PC-3 (cell line): ENCODE measurements at regions not wholly inside any gene's neighbourhood (a gene's known extent, or its start where the extent isn't known, plus 50 kb on each side); places are given as distances from the start of the nearest gene placed in this dataset.

Experiments used
- ATAC-seq: fragments of 200-7000 bp; cut with Tn5 transposase; 2 replicates; pipeline ENCODE4 v1.9.1; 2020; ENCODE audit warnings: mild to moderate bottlenecking, moderate library complexity
- BruUV-seq: library from RNA; stranded (reverse); fragments of 400-500 nt; replicated peaks from 2 replicates; lab custom pipeline; 2021; lab: Mats Ljungman, UMichigan
- CTCF ChIA-PET: fragments of 300-600 bp; sonication (Branson Sonifier 250); formaldehyde crosslinking; loops from one replicate; lab custom pipeline; 2022; ENCODE audit warnings: antibody characterized with exemption; lab: Charles Lee
- POLR2A ChIA-PET: fragments of 300-600 bp; sonication (Branson Sonifier 250); formaldehyde crosslinking; loops from one replicate; lab custom pipeline; 2022; ENCODE audit warnings: antibody characterized with exemption; ENCODE audit not compliant: unreplicated experiment; lab: Charles Lee
- DNase-seq: peaks from one replicate; pipeline ENCODE4 v3.0.0-alpha.2; 2015
- H2AFZ ChIP-seq: fragments of 300-600 bp; sonication (generic); 2 replicates; pipeline ENCODE4 v1.6.0; 2016; ENCODE audit warnings: antibody characterized with exemption, low read length
- H3F3A ChIP-seq: fragments of 300-600 bp; sonication (generic); one replicate; pipeline ENCODE4 v1.6.0; 2017; ENCODE audit warnings: antibody characterized with exemption, low read length, control low read depth, mild to moderate bottlenecking; ENCODE audit not compliant: unreplicated experiment
- H3K27ac ChIP-seq: fragments of 300-600 bp; sonication (generic); 2 replicates; pipeline ENCODE4 v1.5.1; 2016; ENCODE audit warnings: mild to moderate bottlenecking, low read length
- H3K27me3 ChIP-seq: fragments of 300-600 bp; sonication (generic); 2 replicates; pipeline ENCODE4 v1.6.1; 2016; ENCODE audit warnings: low read length, mixed read lengths
- H3K36me3 ChIP-seq: fragments of 300-600 bp; sonication (generic); 2 replicates; pipeline ENCODE4 v1.6.1; 2016; ENCODE audit warnings: low read depth, mixed run types, low read length, mixed read lengths
- H3K4me1 ChIP-seq: fragments of 300-600 bp; sonication (generic); 2 replicates; pipeline ENCODE4 v1.5.1; 2016; ENCODE audit warnings: low read length; ENCODE audit not compliant: insufficient read depth
- H3K4me2 ChIP-seq: fragments of 300-600 bp; sonication (generic); 2 replicates; pipeline ENCODE4 v1.6.0; 2016; ENCODE audit warnings: low read length
- H3K4me3 ChIP-seq: fragments of 300-600 bp; sonication (generic); 2 replicates; pipeline ENCODE4 v1.5.1; 2016; ENCODE audit warnings: mild to moderate bottlenecking, low read length, mixed read lengths
- H3K79me2 ChIP-seq: fragments of 300-600 bp; sonication (generic); 2 replicates; pipeline ENCODE4 v1.6.1; 2017; ENCODE audit warnings: low read length, mixed read lengths
- H3K9ac ChIP-seq: fragments of 300-600 bp; sonication (generic); 2 replicates; pipeline ENCODE4 v1.6.0; 2016; ENCODE audit warnings: mild to moderate bottlenecking, low read length
- H3K9me2 ChIP-seq: fragments of 300-600 bp; sonication (generic); replicated peaks from 2 replicates; pipeline ENCODE4 v1.6.1; 2016; ENCODE audit warnings: mixed run types, low read length, mixed read lengths
- H3K9me3 ChIP-seq: fragments of 300-600 bp; sonication (generic); 2 replicates; pipeline ENCODE4 v1.6.1; 2016; ENCODE audit warnings: low read length, mixed read lengths
- H4K20me1 ChIP-seq: fragments of 300-600 bp; sonication (generic); 2 replicates; pipeline ENCODE4 v1.6.1; 2016; ENCODE audit warnings: low read length, mixed read lengths
- CTCF ChIP-seq: fragments of 300-600 bp; sonication (generic); conservative IDR thresholded peaks from 2 replicates; pipeline ENCODE4 v1.5.1; 2017; ENCODE audit warnings: antibody characterized with exemption, low read depth, mild to moderate bottlenecking, low read length
- EZH2 ChIP-seq: fragments of 300-600 bp; sonication (generic); IDR thresholded peaks from one replicate; pipeline ENCODE4 v1.6.1; 2017; ENCODE audit warnings: antibody characterized with exemption, mild to moderate bottlenecking, low read length; ENCODE audit not compliant: unreplicated experiment
- EZH2phosphoT487 ChIP-seq: fragments of 300-600 bp; sonication (generic); IDR thresholded peaks from 2 replicates; pipeline ENCODE4 v1.6.1; 2018; ENCODE audit warnings: mild to moderate bottlenecking, antibody characterized with exemption, low read length, borderline replicate concordance
- intact Hi-C: fragments of 100-400 bp; cut with micrococcal nuclease; formaldehyde crosslinking; loops from 2 replicates; pipeline ENCODE4 v1.9.0; 2023

- CTCF ChIA-PET, result no interaction called here
- TF ChIP-seq EZH2phosphoT487 (no peak), CTCF (no peak), EZH2 (no peak)
- no peaks in the 10 kb centered on the region for H3K79me2 ChIP-seq
- no peak for ATAC-seq
- H3K9ac ChIP-seq, result no peak overlapping the region
- no peak overlapping the region for H3K27ac ChIP-seq
- intact Hi-C loops, result no loop called here
- no peaks in the 10 kb centered on the region for H3F3A ChIP-seq
- POLR2A ChIA-PET, result no interaction called here
- no TSS peak for BruUV-seq
- H3K9me3 ChIP-seq, result no peaks in the 10 kb centered on the region
- no peaks in the 10 kb centered on the region for H3K9me2 ChIP-seq
- H4K20me1 ChIP-seq, result no peaks in the 10 kb centered on the region
- H3K4me1 ChIP-seq, result no peaks in the 10 kb centered on the region
- no peaks in the 10 kb centered on the region for H3K27me3 ChIP-seq
- no peak overlapping the region for H3K4me3 ChIP-seq
- H3K4me2 ChIP-seq, result no peak overlapping the region
- no peak for DNase-seq
- no peaks in the 10 kb centered on the region for H3K36me3 ChIP-seq
- H2AFZ ChIP-seq, result no peak overlapping the region
These were observed 245.1 kb upstream of the EGLN3 start for GRCh38 chr14:34195964-34196363.

- Histone ChIP-seq H3K9me3 (no peaks in the 10 kb centered on the region), H3K9me2 (no peaks in the 10 kb centered on the region), H3K27me3 (no peaks in the 10 kb centered on the region), H3K4me3 (no peak overlapping the region), H3K27ac (no peak overlapping the region), H3K36me3 (no peaks in the 10 kb centered on the region), H4K20me1 (no peaks in the 10 kb centered on the region), H3K79me2 (no peaks in the 10 kb centered on the region), H3K4me1 (no peaks in the 10 kb centered on the region), H3F3A (no peaks in the 10 kb centered on the region), H3K4me2 (no peak overlapping the region), H2AFZ (0 out of 2 replicates have a peak overlapping the region, but pooled peaks have one; percentile 2), H3K9ac (no peak overlapping the region)
- ChIA-PET CTCF (no interaction called here), POLR2A (no interaction called here)
- DNase-seq, result no peak
- no peak for TF ChIP-seq CTCF
- no peak for TF ChIP-seq EZH2phosphoT487
- no peak for TF ChIP-seq EZH2
- ATAC-seq, result no peak
- no TSS peak for BruUV-seq
- intact Hi-C loops, result no loop called here
These were observed 239.8 kb upstream of the EGLN3 start for GRCh38 chr14:34190717-34191116.

GRCh38 chr14:34189866-34190265 lies 239.0 kb upstream of the EGLN3 start:
- CTCF ChIA-PET, result no interaction called here
- no TSS peak for BruUV-seq
- ATAC-seq, result no peak
- Histone ChIP-seq H3K9me2 (no peaks in the 10 kb centered on the region), H3K36me3 (no peaks in the 10 kb centered on the region), H3F3A (no peaks in the 10 kb centered on the region), H2AFZ (no peak overlapping the region), H3K4me3 (no peak overlapping the region), H4K20me1 (no peaks in the 10 kb centered on the region), H3K27me3 (no peaks in the 10 kb centered on the region), H3K4me1 (no peaks in the 10 kb centered on the region), H3K27ac (no peak overlapping the region), H3K9me3 (no peaks in the 10 kb centered on the region), H3K79me2 (no peaks in the 10 kb centered on the region), H3K4me2 (no peak overlapping the region), H3K9ac (no peak overlapping the region)
- intact Hi-C loops, result no loop called here
- POLR2A ChIA-PET, result no interaction called here
- TF ChIP-seq EZH2phosphoT487, result no peak
- TF ChIP-seq EZH2, result no peak
- TF ChIP-seq CTCF, result no peak
- DNase-seq, result no peak
